Omental fat pad (tissue), 3 donors: ENCODE measurements at regions not wholly inside any gene's neighbourhood (a gene's known extent, or its start where the extent isn't known, plus 50 kb on each side); places are given as distances from the start of the nearest gene placed in this dataset.

Source experiments
- ATAC-seq: fragments of 150-250 bp; one replicate; pipeline ENCODE4 v1.9.1; 2016; ENCODE audit warnings: mild to moderate bottlenecking, moderate library complexity; ENCODE audit not compliant: low FRiP score
- DNase-seq: peaks from one replicate; pipeline ENCODE4 v3.0.0-alpha.2; 2019; ENCODE audit warnings: low spot score
- TF ChIP-seq, protein P1 (sequence below), 3 donors: fragments of 450-650 bp; IDR thresholded peaks; one replicate each; pipeline ENCODE4 v1.5.1; 2016 to 2017; ENCODE audit warnings: antibody characterized with exemption in 3 of 3, mild to moderate bottlenecking in 3 of 3, moderate library complexity in 2 of 3

DNA sequence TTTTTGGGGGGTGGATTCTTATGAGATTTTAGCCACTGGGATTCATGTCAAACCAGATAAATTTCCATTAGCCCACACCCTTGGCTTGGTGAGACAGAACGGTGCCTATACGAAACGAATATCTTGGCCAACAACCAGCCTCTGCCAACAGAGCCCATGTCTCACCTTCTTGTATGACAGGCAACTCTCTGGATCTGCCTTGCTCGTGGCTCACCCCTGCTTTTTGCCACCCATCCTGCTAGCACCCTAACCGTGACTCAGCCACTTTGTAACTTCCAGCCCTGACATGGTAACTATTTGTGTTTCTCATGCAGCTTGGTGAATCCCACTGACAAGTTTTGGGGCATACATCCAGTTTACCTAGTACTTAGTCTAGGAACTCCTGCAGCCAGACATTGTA, 457.0 kb downstream of the SPATA31D1 start:
- ATAC-seq (no peak), DNase-seq (no peak)
- TF ChIP-seq, protein P1, sequence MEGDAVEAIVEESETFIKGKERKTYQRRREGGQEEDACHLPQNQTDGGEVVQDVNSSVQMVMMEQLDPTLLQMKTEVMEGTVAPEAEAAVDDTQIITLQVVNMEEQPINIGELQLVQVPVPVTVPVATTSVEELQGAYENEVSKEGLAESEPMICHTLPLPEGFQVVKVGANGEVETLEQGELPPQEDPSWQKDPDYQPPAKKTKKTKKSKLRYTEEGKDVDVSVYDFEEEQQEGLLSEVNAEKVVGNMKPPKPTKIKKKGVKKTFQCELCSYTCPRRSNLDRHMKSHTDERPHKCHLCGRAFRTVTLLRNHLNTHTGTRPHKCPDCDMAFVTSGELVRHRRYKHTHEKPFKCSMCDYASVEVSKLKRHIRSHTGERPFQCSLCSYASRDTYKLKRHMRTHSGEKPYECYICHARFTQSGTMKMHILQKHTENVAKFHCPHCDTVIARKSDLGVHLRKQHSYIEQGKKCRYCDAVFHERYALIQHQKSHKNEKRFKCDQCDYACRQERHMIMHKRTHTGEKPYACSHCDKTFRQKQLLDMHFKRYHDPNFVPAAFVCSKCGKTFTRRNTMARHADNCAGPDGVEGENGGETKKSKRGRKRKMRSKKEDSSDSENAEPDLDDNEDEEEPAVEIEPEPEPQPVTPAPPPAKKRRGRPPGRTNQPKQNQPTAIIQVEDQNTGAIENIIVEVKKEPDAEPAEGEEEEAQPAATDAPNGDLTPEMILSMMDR (IDR thresholded peaks at IDR 0.05): no peak

DNA sequence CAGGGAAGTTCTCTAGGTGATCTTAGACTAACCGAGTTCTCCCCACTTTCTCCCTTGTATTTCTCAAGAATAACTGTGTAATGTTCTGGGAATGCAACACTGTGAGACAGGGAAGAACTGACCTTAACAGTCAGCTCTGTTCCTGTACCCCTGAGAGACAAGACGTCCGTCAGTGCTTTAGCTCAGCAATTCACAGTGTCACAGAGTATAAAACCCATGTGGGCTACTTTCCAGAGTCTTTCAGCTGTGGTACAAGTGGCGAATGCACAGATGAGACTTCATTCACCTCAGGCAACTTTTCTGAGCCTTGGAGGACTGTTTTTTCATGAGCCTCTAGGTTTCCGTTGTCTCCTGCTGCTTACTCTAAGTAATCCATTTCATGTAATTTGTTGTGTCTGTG, 458.8 kb downstream of the SPATA31D1 start:
- ATAC-seq (no peak), DNase-seq (no peak)
- TF ChIP-seq, protein P1 (IDR thresholded peaks at IDR 0.05): no peak

DNA sequence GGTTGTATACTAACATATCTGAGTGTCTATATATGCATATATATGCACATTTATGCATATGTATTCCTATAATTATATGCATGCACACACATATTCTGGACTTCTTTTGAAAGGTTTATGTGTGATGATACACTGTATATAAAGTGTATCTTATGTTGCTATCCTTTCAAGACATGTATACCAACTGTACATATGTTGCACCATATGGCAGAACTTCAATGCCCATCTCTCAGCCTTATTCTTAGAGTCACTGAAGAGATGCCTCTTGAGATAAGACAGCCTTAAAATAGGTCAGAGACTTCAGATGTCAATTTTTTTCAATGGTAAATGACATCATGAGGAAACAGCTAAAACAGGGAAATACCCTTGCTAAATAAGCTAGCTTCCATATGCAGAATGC, 461.4 kb downstream of the SPATA31D1 start:
- DNase-seq (no peak), ATAC-seq (no peak)
- TF ChIP-seq, protein P1 (IDR thresholded peaks at IDR 0.05): no peak

DNA sequence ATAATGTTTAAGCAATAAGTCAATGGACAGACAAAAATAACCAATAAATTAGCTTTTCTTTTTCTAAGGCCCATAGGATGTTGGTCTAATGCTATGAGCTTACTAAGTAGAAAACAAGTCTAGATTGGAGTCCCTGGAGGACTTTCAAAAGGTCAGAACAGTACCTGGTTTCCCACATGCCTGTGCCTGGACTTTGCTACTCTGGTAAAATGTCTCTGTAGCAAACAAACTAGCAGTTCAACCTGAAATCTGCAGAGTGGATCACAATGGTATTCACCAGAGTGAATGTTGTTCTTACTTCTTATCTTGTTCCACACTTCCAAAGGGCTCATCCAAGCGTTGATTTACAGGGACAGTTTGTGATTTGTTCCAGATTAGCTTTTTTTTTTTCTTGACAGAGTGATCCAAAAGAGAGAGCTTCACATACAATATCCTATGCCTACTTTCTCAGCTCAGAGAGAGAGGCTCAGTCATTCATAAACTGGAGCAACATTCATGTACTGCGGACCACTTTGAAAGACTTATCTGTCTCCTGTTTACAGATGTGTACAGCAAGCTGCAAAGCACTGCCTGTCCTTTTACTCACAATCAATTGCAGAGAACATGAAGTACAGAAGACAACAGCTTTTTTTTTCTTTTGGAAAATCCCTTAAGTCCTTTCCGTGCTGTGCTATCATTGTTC, 466.1 kb downstream of the SPATA31D1 start:
- DNase-seq: no peak
- TF ChIP-seq, protein P1 (IDR thresholded peaks at IDR 0.05): no peak
- no peak for ATAC-seq

DNA sequence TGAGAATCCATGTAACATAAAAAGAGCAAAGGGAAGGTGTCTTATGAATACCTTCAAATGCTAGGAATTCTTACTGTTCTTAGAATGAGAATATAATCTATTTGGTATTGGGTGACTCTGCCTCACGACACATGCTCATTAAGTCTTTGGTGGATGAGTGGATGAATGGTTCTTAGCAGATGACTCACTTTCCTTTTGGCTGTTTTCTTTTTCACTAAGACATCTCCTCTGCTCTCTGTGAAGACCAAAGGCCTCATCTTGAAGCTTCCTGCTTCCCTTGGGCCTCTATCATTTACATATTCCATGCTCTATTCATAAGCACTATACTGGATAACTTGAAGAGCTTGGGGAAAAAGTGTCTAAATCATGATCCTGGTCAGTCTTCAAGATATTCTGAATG, 468.1 kb downstream of the SPATA31D1 start:
- TF ChIP-seq, protein P1 (IDR thresholded peaks at IDR 0.05): no peak
- DNase-seq (no peak), ATAC-seq (no peak)

DNA sequence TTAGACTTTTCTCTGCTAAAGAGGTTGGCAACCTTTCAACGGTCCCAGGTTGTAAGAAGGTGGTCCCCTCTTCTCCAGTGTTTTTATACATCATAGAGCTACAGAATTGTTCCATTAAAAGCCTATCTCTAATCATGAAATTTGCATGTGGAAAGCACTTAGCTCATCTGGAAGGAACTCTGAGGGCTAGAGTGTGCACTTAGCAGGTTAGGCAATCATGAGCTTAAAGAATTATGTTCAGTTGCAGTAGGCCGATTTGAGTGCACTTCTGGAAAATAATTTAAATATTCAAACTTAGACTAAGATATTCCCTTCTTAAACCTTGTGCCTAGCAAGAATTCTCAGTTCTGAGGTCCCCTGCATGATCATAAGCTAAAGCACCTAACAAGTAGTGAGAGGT, 468.7 kb downstream of the SPATA31D1 start:
- DNase-seq (no peak), ATAC-seq (no peak)
- TF ChIP-seq, protein P1 (IDR thresholded peaks at IDR 0.05): no peak

DNA sequence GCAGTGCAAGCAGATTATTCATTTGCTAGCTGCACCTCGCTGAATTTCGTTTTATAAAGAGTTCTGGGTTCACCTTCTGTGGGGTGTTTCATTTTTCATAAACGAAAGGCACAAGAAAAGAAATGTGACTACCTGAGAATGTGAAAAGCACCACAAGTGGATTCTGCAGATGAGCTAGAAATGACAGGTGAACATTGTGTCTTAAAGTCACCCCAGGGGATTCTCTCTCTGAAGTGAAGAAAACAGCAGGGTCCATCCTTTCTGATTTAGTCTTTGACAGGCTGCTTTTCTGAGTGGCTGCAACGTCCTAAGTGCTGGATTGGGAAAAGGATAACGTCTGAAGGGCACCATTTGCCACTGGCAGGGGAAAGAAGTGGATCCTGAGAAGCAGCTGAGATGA, 469.3 kb downstream of the SPATA31D1 start:
- DNase-seq (no peak), ATAC-seq (no peak)
- TF ChIP-seq, protein P1 (IDR thresholded peaks at IDR 0.05): no peak
